H1 (cell line): ENCODE measurements at regions not wholly inside any gene's neighbourhood (a gene's known extent, or its start where the extent isn't known, plus 50 kb on each side); places are given as distances from the start of the nearest gene placed in this dataset.

Experiments used
- CTCF ChIA-PET: fragments of 300-600 bp; sonication (Branson Sonifier 250); formaldehyde crosslinking; loops from one replicate; lab custom pipeline; 2021; ENCODE audit not compliant: partially characterized antibody; lab: Charles Lee
- POLR2A ChIA-PET: fragments of 300-600 bp; sonication (Branson Sonifier 250); formaldehyde crosslinking; loops from one replicate; lab custom pipeline; 2021; ENCODE audit warnings: inconsistent platforms; ENCODE audit not compliant: partially characterized antibody; lab: Charles Lee
- DNase-seq, 2 experiments: peaks; one replicate each; pipeline versions ENCODE4 v3.0.0 to v3.0.0-alpha.2; 2010 to 2022; ENCODE audit warnings: low spot score in 2 of 2, low read depth in 1 of 2, mixed read lengths in 1 of 2
- FAIRE-seq: peaks from 2 replicates; lab custom pipeline; 2011; peaks lifted over from hg19 to GRCh38; lab: Jason Lieb, UNC
- H2AFZ ChIP-seq: 2 replicates; pipeline ENCODE4 v1.8.1; 2012; ENCODE audit warnings: low read length, inconsistent platforms
- H2AK5ac ChIP-seq: 2 replicates; pipeline ENCODE4 v1.6.1; 2013; ENCODE audit warnings: low read depth, low read length
- H2BK120ac ChIP-seq: replicated peaks from 2 replicates; pipeline ENCODE3; 2013; ENCODE audit warnings: low read depth, low read length, inconsistent platforms
- H2BK12ac ChIP-seq: 2 replicates; pipeline ENCODE4 v1.6.1; 2013; ENCODE audit warnings: low read depth, low read length
- H2BK15ac ChIP-seq: 2 replicates; pipeline ENCODE4 v1.6.1; 2013; ENCODE audit warnings: low read length
- H2BK20ac ChIP-seq: 2 replicates; pipeline ENCODE4 v1.6.1; 2013; ENCODE audit warnings: low read length
- H2BK5ac ChIP-seq: 2 replicates; pipeline ENCODE4 v1.6.1; 2013; ENCODE audit warnings: low read depth, low read length
- H3K14ac ChIP-seq: 2 replicates; pipeline ENCODE4 v1.6.1; 2013; ENCODE audit warnings: inconsistent platforms; ENCODE audit not compliant: insufficient read length
- H3K18ac ChIP-seq: 2 replicates; pipeline ENCODE4 v1.6.1; 2013; ENCODE audit warnings: low read length; ENCODE audit errors: extremely low read depth
- H3K23ac ChIP-seq: 2 replicates; pipeline ENCODE4 v1.6.1; 2013; ENCODE audit warnings: inconsistent platforms; ENCODE audit not compliant: insufficient read length
- H3K23me2 ChIP-seq: 2 replicates; pipeline ENCODE4 v1.6.1; 2013; ENCODE audit warnings: low read depth, low read length
- H3K27ac ChIP-seq: 2 replicates; pipeline ENCODE4 v1.6.1; 2011; ENCODE audit warnings: low read depth, low read length, inconsistent platforms
- H3K27me3 ChIP-seq, 4 experiments: replicated peaks in 1 of 4; 1 replicate in 1 of 4; 2 replicates in 3 of 4; pipeline versions ENCODE4 v1.6.1 to v1.8.1; 2011 to 2013; ENCODE audit warnings: low read length in 3 of 4, mild to moderate bottlenecking in 3 of 4, inconsistent platforms in 2 of 4, mixed read lengths in 2 of 4, moderate library complexity in 1 of 4; ENCODE audit not compliant: control insufficient read depth in 3 of 4, insufficient read depth in 3 of 4; ENCODE audit errors: extremely low read depth in 1 of 4
- H3K36me3 ChIP-seq, 4 experiments: 2 replicates each; pipeline versions ENCODE4 v1.6.1 to v1.8.1; 2011 to 2013; ENCODE audit warnings: mild to moderate bottlenecking in 4 of 4, low read length in 3 of 4, moderate library complexity in 2 of 4, control low read depth in 1 of 4, inconsistent platforms in 1 of 4; ENCODE audit not compliant: insufficient read depth in 4 of 4, control insufficient read depth in 2 of 4
- H3K4ac ChIP-seq: replicated peaks from 2 replicates; pipeline ENCODE3; 2013; ENCODE audit warnings: low read length, low read depth, mixed read lengths, inconsistent platforms; ENCODE audit not compliant: insufficient read length
- H3K4me1 ChIP-seq, 4 experiments: replicated peaks in 1 of 4; 1 replicate in 1 of 4; 2 replicates in 3 of 4; pipeline versions ENCODE4 v1.6.1 to v1.8.1; 2011 to 2013; ENCODE audit warnings: low read length in 3 of 4, inconsistent platforms in 2 of 4, mixed read lengths in 1 of 4; ENCODE audit not compliant: insufficient read depth in 4 of 4, control insufficient read depth in 3 of 4
- H3K4me2 ChIP-seq, 2 experiments: 2 replicates each; pipeline versions ENCODE4 v1.6.1 to v1.8.1; 2011 to 2013; ENCODE audit warnings: low read depth in 2 of 2, low read length in 2 of 2, control low read depth in 1 of 2, inconsistent platforms in 1 of 2, mild to moderate bottlenecking in 1 of 2; ENCODE audit not compliant: insufficient read depth in 1 of 2
- H3K4me3 ChIP-seq, 4 experiments: fragments of 200-600, 300-600 bp in 1 of 4; sonication (generic), shearing (Covaris generic), sonication (Bioruptor Twin) in 1 of 4; 2 replicates each; pipeline versions ENCODE4 v1.5.1 to v1.8.1; 2011 to 2016; ENCODE audit warnings: low read length in 4 of 4, low read depth in 3 of 4, control low read depth in 2 of 4, inconsistent platforms in 2 of 4, mild to moderate bottlenecking in 2 of 4, mixed read lengths in 1 of 4, moderate library complexity in 1 of 4; ENCODE audit not compliant: insufficient read depth in 2 of 4; ENCODE audit errors: extremely low read depth in 1 of 4
- H3K56ac ChIP-seq: replicated peaks from 2 replicates; pipeline ENCODE3; 2013; ENCODE audit warnings: low read depth, mild to moderate bottlenecking, mixed read lengths, low read length, inconsistent platforms; ENCODE audit not compliant: insufficient read length
- H3K79me1 ChIP-seq: 2 replicates; pipeline ENCODE4 v1.6.1; 2013; ENCODE audit warnings: low read depth, low read length, control low read depth
- H3K79me2 ChIP-seq, 2 experiments: 2 replicates each; pipeline versions ENCODE4 v1.6.1 to v1.8.1; 2012 to 2013; ENCODE audit warnings: low read length in 2 of 2, mild to moderate bottlenecking in 2 of 2, inconsistent platforms in 1 of 2; ENCODE audit not compliant: insufficient read depth in 2 of 2, control insufficient read depth in 1 of 2
- H3K9ac ChIP-seq, 4 experiments: replicated peaks in 1 of 4; 1 replicate in 1 of 4; 2 replicates in 3 of 4; pipeline versions ENCODE4 v1.6.1 to v1.8.1; 2011 to 2013; ENCODE audit warnings: low read depth in 3 of 4, low read length in 3 of 4, control low read depth in 2 of 4, mild to moderate bottlenecking in 2 of 4, moderate library complexity in 2 of 4, inconsistent platforms in 1 of 4; ENCODE audit errors: extremely low read depth in 1 of 4
- H3K9me3 ChIP-seq, 2 experiments: 2 replicates each; pipeline versions ENCODE4 v1.6.1 to v1.8.1; 2012 to 2013; ENCODE audit warnings: mild to moderate bottlenecking in 2 of 2, moderate library complexity in 2 of 2, control low read depth in 1 of 2, inconsistent platforms in 1 of 2, low read depth in 1 of 2, low read length in 1 of 2, mixed read lengths in 1 of 2; ENCODE audit not compliant: insufficient read depth in 2 of 2
- H4K20me1 ChIP-seq, 2 experiments: replicated peaks in 1 of 2; 2 replicates each; pipeline versions ENCODE3 to v1.8.1; 2011 to 2013; ENCODE audit warnings: inconsistent platforms in 2 of 2, low read length in 2 of 2, mild to moderate bottlenecking in 1 of 2; ENCODE audit not compliant: insufficient read depth in 2 of 2, control insufficient read depth in 1 of 2
- H4K5ac ChIP-seq: 2 replicates; pipeline ENCODE4 v1.6.1; 2013; ENCODE audit warnings: low read length, low read depth, mixed read lengths, inconsistent platforms; ENCODE audit not compliant: insufficient read length
- H4K8ac ChIP-seq: 2 replicates; pipeline ENCODE4 v1.8.0; 2013; ENCODE audit warnings: mild to moderate bottlenecking, moderate library complexity, low read length, inconsistent platforms; ENCODE audit not compliant: insufficient read depth; ENCODE audit errors: extremely low read depth
- H4K91ac ChIP-seq: replicated peaks from 2 replicates; pipeline ENCODE3; 2013; ENCODE audit warnings: low read length, mixed read lengths, inconsistent platforms; ENCODE audit not compliant: insufficient read length
- NANOG ChIP-seq: IDR thresholded peaks from 2 replicates; pipeline ENCODE4 v1.6.1; 2011; ENCODE audit warnings: low read length, low read depth, mild to moderate bottlenecking, inconsistent platforms; ENCODE audit not compliant: insufficient read depth, poor library complexity, severe bottlenecking
- POLR2A ChIP-seq, 2 experiments: IDR thresholded peaks; 1 replicate in 1 of 2; 2 replicates in 1 of 2; pipeline ENCODE4 v1.6.1; 2011; ENCODE audit warnings: low read depth in 2 of 2, low read length in 2 of 2, mild to moderate bottlenecking in 2 of 2; ENCODE audit errors: control extremely low read depth in 1 of 2
- SP1 ChIP-seq: IDR thresholded peaks from 2 replicates; pipeline ENCODE4 v1.6.1; 2011; ENCODE audit warnings: low read depth, low read length
- TAF7 ChIP-seq: optimal IDR thresholded peaks from 2 replicates; pipeline ENCODE3; 2011; ENCODE audit warnings: low read depth, mild to moderate bottlenecking, inconsistent platforms, low read length, moderate library complexity, borderline replicate concordance
- WGBS, 2 experiments: shearing (Covaris generic) in 1 of 2; methylation state at CpG; one replicate each; pipeline versions ENCODE4 v1.1.6 to v1.1.7; 2013 to 2015; ENCODE audit warnings: low lambda C conversion rate in 2 of 2, mixed read lengths in 2 of 2, inconsistent platforms in 1 of 2, low coverage in 1 of 2, missing lambda C conversion rate in 1 of 2; ENCODE audit not compliant: insufficient replicate concordance in 2 of 2, insufficient coverage in 1 of 2, insufficient read length in 1 of 2; ENCODE audit errors: extremely low coverage in 1 of 2, missing lambda C conversion rate in 1 of 2; 5-methylcytosine and 5-hydroxymethylcytosine counted together

- no peak overlapping the region for H2AK5ac ChIP-seq
- no peaks in the 10 kb centered on the region for H3K27me3 ChIP-seq
- peak overlapping the region; percentile 63 to 80 (median 74) for H3K4me3 ChIP-seq
- H3K79me1 ChIP-seq = no peaks in the 10 kb centered on the region
- H2BK15ac ChIP-seq = no peak overlapping the region
- no peaks in the 10 kb centered on the region for H3K36me3 ChIP-seq
- H2BK120ac ChIP-seq = peak overlapping the region; percentile 29
- no peak overlapping the region for H4K91ac ChIP-seq
- peak overlapping the region; percentile 54 for H4K5ac ChIP-seq
- H3K4me2 ChIP-seq = peak overlapping the region; percentile 75 to 81
- no peaks in the 10 kb centered on the region for H3K79me2 ChIP-seq
- H3K4me1 ChIP-seq = peaks cover 0 to 9% (median 4%) of the 10 kb centered on the region in 4 experiments; a peak in 4 of 7 replicates
- H3K23me2 ChIP-seq = 0 out of 2 replicates have a peak, but pooled peaks cover 4% of the 10 kb centered on the region
- WGBS, 2 experiments = 2% methylated on average over 7 of the region's 7 CpGs; no CpG with 5 or more reads in 1 of the 2 experiments
- H2BK20ac ChIP-seq = no peak overlapping the region
- no peak overlapping the region for H4K8ac ChIP-seq
- no peak overlapping the region for H2BK12ac ChIP-seq
- FAIRE-seq = peak; percentile 55
- ChIA-PET CTCF (interaction anchor here (0.6 to 1.8 kb wide), 9 partner anchors 12 to 433 kb away, joined by 3 to 5 read pairs (median 3); no protein-coding TSS in a partner anchor), POLR2A (interaction anchor here (0.6 to 1.1 kb wide), 7 partner anchors 10 to 180 kb away, joined by 3 to 4 read pairs (median 3); no protein-coding TSS in a partner anchor)
- H3K27ac ChIP-seq = peak overlapping the region; percentile 88
- no peaks in the 10 kb centered on the region for H4K20me1 ChIP-seq
- no peak overlapping the region for H2AFZ ChIP-seq
- H3K4ac ChIP-seq = no peak overlapping the region
- no peaks in the 10 kb centered on the region for H3K9me3 ChIP-seq
- H2BK5ac ChIP-seq = peak overlapping the region; percentile 9; the same call in 1 of the 2 replicates
- H3K23ac ChIP-seq = no peak overlapping the region
- DNase-seq = peak in 1 of 2 experiments; percentile 15
- peak overlapping the region; percentile 38 to 90 (median 76) for H3K9ac ChIP-seq
- H3K18ac ChIP-seq = 0 out of 2 replicates have a peak overlapping the region, but pooled peaks have one; percentile 78
- H3K14ac ChIP-seq = no peak overlapping the region
- peak overlapping the region; percentile 88 for H3K56ac ChIP-seq
- TF ChIP-seq NANOG (peak; percentile 82), POLR2A (IDR thresholded peaks at IDR 0.05; ENCODE audit: control extremely low read depth in 1 of 2, low read depth in 2 of 2, low read length in 2 of 2) (peak in 1 of 2 experiments; percentile 57; a peak in 1 of 3 replicates), TAF7 (peak; percentile 9), SP1 (peak; percentile 63; the same call in 1 of the 2 replicates)
Measured at GRCh38 chr13:33543089-33543459, 257.5 kb upstream of the STARD13 start.
